ENCODE measurements at regions not wholly inside any gene's neighbourhood (a gene's known extent, or its start where the extent isn't known, plus 50 kb on each side); places are given as distances from the start of the nearest gene placed in this dataset.

DNA sequence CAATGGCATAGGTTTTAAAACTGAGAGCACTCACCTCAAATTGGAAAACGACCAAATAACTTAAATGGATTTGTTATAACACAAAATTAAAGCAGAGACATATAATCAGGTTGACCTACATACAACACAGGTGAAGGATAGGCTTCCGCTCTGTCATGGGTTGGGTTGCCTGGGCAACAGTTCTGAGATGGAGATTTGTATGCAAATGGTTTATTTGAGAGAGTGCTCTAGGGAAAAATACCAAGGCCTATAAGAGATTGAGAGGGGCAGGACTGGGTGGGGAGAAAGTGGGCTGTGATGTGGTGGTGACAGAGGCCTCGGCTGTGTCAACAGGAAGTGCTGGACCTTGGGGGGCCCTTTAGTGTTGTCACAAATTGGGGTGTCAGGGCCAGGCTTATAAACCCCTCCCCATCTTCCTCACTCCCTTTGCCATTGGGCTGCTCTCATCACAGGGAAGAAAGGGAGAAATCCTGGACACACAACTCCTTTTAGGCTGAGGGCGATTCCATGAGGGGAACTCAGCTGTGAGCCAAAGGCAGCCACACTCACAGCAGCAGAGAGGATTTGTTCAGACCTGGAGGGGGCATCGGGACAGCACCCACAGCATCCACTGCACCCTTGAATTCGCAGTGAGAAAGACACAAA, 105.4 kb upstream of the LYZL1 start:
- TF ChIP-seq, protein P1, sequence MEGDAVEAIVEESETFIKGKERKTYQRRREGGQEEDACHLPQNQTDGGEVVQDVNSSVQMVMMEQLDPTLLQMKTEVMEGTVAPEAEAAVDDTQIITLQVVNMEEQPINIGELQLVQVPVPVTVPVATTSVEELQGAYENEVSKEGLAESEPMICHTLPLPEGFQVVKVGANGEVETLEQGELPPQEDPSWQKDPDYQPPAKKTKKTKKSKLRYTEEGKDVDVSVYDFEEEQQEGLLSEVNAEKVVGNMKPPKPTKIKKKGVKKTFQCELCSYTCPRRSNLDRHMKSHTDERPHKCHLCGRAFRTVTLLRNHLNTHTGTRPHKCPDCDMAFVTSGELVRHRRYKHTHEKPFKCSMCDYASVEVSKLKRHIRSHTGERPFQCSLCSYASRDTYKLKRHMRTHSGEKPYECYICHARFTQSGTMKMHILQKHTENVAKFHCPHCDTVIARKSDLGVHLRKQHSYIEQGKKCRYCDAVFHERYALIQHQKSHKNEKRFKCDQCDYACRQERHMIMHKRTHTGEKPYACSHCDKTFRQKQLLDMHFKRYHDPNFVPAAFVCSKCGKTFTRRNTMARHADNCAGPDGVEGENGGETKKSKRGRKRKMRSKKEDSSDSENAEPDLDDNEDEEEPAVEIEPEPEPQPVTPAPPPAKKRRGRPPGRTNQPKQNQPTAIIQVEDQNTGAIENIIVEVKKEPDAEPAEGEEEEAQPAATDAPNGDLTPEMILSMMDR (IDR thresholded peaks at IDR 0.05): no peak
- TF ChIP-seq POLR2AphosphoS5 (IDR thresholded peaks at IDR 0.05): no peak
